GM23338 (cell line): ENCODE measurements at regions not wholly inside any gene's neighbourhood (a gene's known extent, or its start where the extent isn't known, plus 50 kb on each side); places are given as distances from the start of the nearest gene placed in this dataset.

Experiments
- ATAC-seq: fragments of 200-7000 bp; cut with Tn5 transposase; 3 replicates; pipeline ENCODE4 v1.9.1; 2020
- DNase-seq: peaks from one replicate; pipeline ENCODE4 v3.0.0-alpha.2; 2015; ENCODE audit warnings: low spot score
- H2AFZ ChIP-seq: fragments of 200-600 bp; sonication (generic); 2 replicates; pipeline ENCODE4 v1.8.0; 2016; ENCODE audit warnings: antibody characterized with exemption, mild to moderate bottlenecking, moderate library complexity
- H3F3A ChIP-seq: fragments of 200-600 bp; sonication (generic); replicated peaks from 2 replicates; pipeline ENCODE4 v1.8.0; 2017; ENCODE audit warnings: antibody characterized with exemption, mixed run types, low read depth
- H3K27ac ChIP-seq: fragments of 200-600 bp; sonication (generic); 2 replicates; pipeline ENCODE4 v1.6.1; 2016; ENCODE audit warnings: low read depth
- H3K27me3 ChIP-seq: fragments of 200-600 bp; sonication (generic); 2 replicates; pipeline ENCODE4 v1.8.0; 2016; ENCODE audit warnings: mild to moderate bottlenecking, mixed run types, moderate library complexity; ENCODE audit not compliant: insufficient read depth
- H3K36me3 ChIP-seq: fragments of 200-600 bp; sonication (generic); 2 replicates; pipeline ENCODE4 v1.8.0; 2016; ENCODE audit warnings: mild to moderate bottlenecking; ENCODE audit not compliant: insufficient read depth
- H3K4me1 ChIP-seq: fragments of 200-600 bp; sonication (generic); 2 replicates; pipeline ENCODE4 v1.8.0; 2016; ENCODE audit warnings: mild to moderate bottlenecking, moderate library complexity; ENCODE audit not compliant: insufficient read depth
- H3K4me2 ChIP-seq: fragments of 200-600 bp; sonication (generic); 2 replicates; pipeline ENCODE4 v1.7.1; 2017; ENCODE audit warnings: mixed run types
- H3K4me3 ChIP-seq: fragments of 200-600 bp; sonication (generic); 2 replicates; pipeline ENCODE4 v1.6.1; 2016; ENCODE audit warnings: mixed run types
- H3K79me2 ChIP-seq: fragments of 200-600 bp; sonication (generic); replicated peaks from 2 replicates; pipeline ENCODE4 v1.8.0; 2017; ENCODE audit warnings: mild to moderate bottlenecking; ENCODE audit not compliant: insufficient read depth
- H3K9me2 ChIP-seq: fragments of 200-600 bp; sonication (generic); 2 replicates; pipeline ENCODE4 v1.8.0; 2017; ENCODE audit not compliant: insufficient read depth
- H4K20me1 ChIP-seq: fragments of 200-600 bp; sonication (generic); replicated peaks from 2 replicates; pipeline ENCODE4 v1.8.0; 2017; ENCODE audit warnings: mild to moderate bottlenecking; ENCODE audit not compliant: insufficient read depth
- H3K27ac Mint-ChIP-seq: 2 replicates; pipeline ENCODE4 v1.8.0; 2020; ENCODE audit warnings: inconsistent platforms, mild to moderate bottlenecking, moderate library complexity, mixed read lengths
- H3K27me3 Mint-ChIP-seq: 3 replicates; pipeline ENCODE4 v1.8.0; 2022; ENCODE audit warnings: low read depth, mild to moderate bottlenecking, moderate library complexity, mixed read lengths, inconsistent platforms; ENCODE audit not compliant: insufficient read depth, poor library complexity
- H3K36me3 Mint-ChIP-seq: 3 replicates; pipeline ENCODE4 v1.8.0; 2021; ENCODE audit warnings: low read depth, mild to moderate bottlenecking, inconsistent platforms, moderate library complexity, mixed read lengths
- H3K4me1 Mint-ChIP-seq: 3 replicates; pipeline ENCODE4 v1.8.0; 2020; ENCODE audit warnings: mild to moderate bottlenecking, inconsistent platforms, mixed read lengths
- H3K4me3 Mint-ChIP-seq: 3 replicates; pipeline ENCODE4 v1.8.0; 2021; ENCODE audit warnings: moderate library complexity, mild to moderate bottlenecking, inconsistent platforms, mixed read lengths
- H3K9me3 Mint-ChIP-seq: 3 replicates; pipeline ENCODE4 v1.8.0; 2020; ENCODE audit warnings: moderate library complexity, mild to moderate bottlenecking, inconsistent platforms, mixed read lengths
- CREB1 ChIP-seq: fragments of 250-450 bp; sonication (Bioruptor Pico); IDR thresholded peaks from 2 replicates; pipeline ENCODE4 v1.5.0; 2020; ENCODE audit warnings: low read depth, mild to moderate bottlenecking, moderate library complexity
- CTCF ChIP-seq, 2 experiments: fragments of 200-600 bp in 1 of 2; sonication (generic) in 1 of 2; conservative IDR thresholded peaks; 2 replicates each; pipeline versions ENCODE4 v1.5.1 to v1.6.1; 2016 to 2017; ENCODE audit warnings: antibody characterized with exemption in 2 of 2, low read depth in 2 of 2, mild to moderate bottlenecking in 2 of 2, moderate library complexity in 1 of 2
- EZH2 ChIP-seq: fragments of 200-600 bp; sonication (generic); IDR thresholded peaks from one replicate; pipeline ENCODE4 v1.8.0; 2017; ENCODE audit warnings: antibody characterized with exemption, mild to moderate bottlenecking, low read depth; ENCODE audit not compliant: unreplicated experiment
- EZH2phosphoT487 ChIP-seq: fragments of 200-600 bp; sonication (generic); IDR thresholded peaks from one replicate; pipeline ENCODE4 v1.8.1; 2018; ENCODE audit warnings: antibody characterized with exemption; ENCODE audit not compliant: unreplicated experiment
- JUNB ChIP-seq: IDR thresholded peaks from one replicate; pipeline ENCODE4 v1.6.1; 2016; ENCODE audit warnings: antibody characterized with exemption; ENCODE audit not compliant: unreplicated experiment
- NANOG ChIP-seq: IDR thresholded peaks from 2 replicates; pipeline ENCODE4 v1.6.1; 2016; ENCODE audit warnings: antibody characterized with exemption, borderline replicate concordance
- REST ChIP-seq: IDR thresholded peaks from one replicate; pipeline ENCODE4 v1.6.1; 2018; ENCODE audit warnings: antibody characterized with exemption; ENCODE audit not compliant: unreplicated experiment
- ZNF114 ChIP-seq: fragments of 250-450 bp; sonication (Bioruptor Pico); IDR thresholded peaks from 2 replicates; pipeline ENCODE4 v1.5.0; 2020; ENCODE audit warnings: mild to moderate bottlenecking, moderate library complexity
- ZNF331 ChIP-seq: fragments of 250-450 bp; sonication (Bioruptor Pico); IDR thresholded peaks from 2 replicates; pipeline ENCODE4 v1.5.0; 2020; ENCODE audit warnings: low read depth, mild to moderate bottlenecking, moderate library complexity
- ZNF462 ChIP-seq: fragments of 250-450 bp; sonication (Bioruptor Pico); IDR thresholded peaks from 2 replicates; pipeline ENCODE4 v1.5.0; 2020; ENCODE audit warnings: mild to moderate bottlenecking, moderate library complexity

GRCh38 chr22:44375451-44375850 lies 62.7 kb upstream of the SHISAL1 start (continued):
- no peak for TF ChIP-seq JUNB
- TF ChIP-seq EZH2: no peak
- no peak for TF ChIP-seq ZNF114 (CRISPR knock-in tag)
- no peak for TF ChIP-seq EZH2phosphoT487
- no peak for TF ChIP-seq REST

GRCh38 chr22:44373234-44373633 lies 60.5 kb upstream of the SHISAL1 start:
- Histone ChIP-seq H3K79me2 (no peaks in the 10 kb centered on the region), H3K4me1 (no peaks in the 10 kb centered on the region), H3K4me3 (no peak overlapping the region), H3K9me2 (no peaks in the 10 kb centered on the region), H3K36me3 (no peaks in the 10 kb centered on the region; the same call in 1 of the 2 replicates), H3K4me2 (no peak overlapping the region), H3F3A (no peaks in the 10 kb centered on the region), H3K27me3 (no peaks in the 10 kb centered on the region), H4K20me1 (no peaks in the 10 kb centered on the region), H2AFZ (no peak overlapping the region), H3K27ac (no peak overlapping the region)
- no peaks in the 10 kb centered on the region for H3K4me1 Mint-ChIP-seq
- peaks cover 16% of the 10 kb centered on the region for H3K9me3 Mint-ChIP-seq
- ATAC-seq (no peak), DNase-seq (no peak)
- no peak overlapping the region for H3K4me3 Mint-ChIP-seq
- peaks cover 1% of the 10 kb centered on the region for H3K27me3 Mint-ChIP-seq
- H3K27ac Mint-ChIP-seq: no peak overlapping the region
- H3K36me3 Mint-ChIP-seq: peaks cover 13% of the 10 kb centered on the region; the same call in 1 of the 3 replicates
- TF ChIP-seq JUNB (no peak), NANOG (no peak), REST (no peak), ZNF331 (CRISPR knock-in tag) (no peak), ZNF462 (CRISPR knock-in tag) (no peak), CREB1 (no peak), CTCF (conservative IDR thresholded peaks at IDR 0.05; ENCODE audit: low read depth in 2 of 2) (no peak)
